Middle frontal gyrus (tissue), 1 donor: ENCODE measurements at regions not wholly inside any gene's neighbourhood (a gene's known extent, or its start where the extent isn't known, plus 50 kb on each side); places are given as distances from the start of the nearest gene placed in this dataset.
"Not testable (repeated sequence)": the region's sequence is repeated elsewhere in the genome, so short reads cannot be mapped to it uniquely, and the experiment has no call there.

Experiments used
- DNase-seq: peaks from one replicate; pipeline ENCODE4 v3.0.0-alpha.2; 2015; ENCODE audit warnings: low spot score; ENCODE audit errors: extremely low spot score

DNA sequence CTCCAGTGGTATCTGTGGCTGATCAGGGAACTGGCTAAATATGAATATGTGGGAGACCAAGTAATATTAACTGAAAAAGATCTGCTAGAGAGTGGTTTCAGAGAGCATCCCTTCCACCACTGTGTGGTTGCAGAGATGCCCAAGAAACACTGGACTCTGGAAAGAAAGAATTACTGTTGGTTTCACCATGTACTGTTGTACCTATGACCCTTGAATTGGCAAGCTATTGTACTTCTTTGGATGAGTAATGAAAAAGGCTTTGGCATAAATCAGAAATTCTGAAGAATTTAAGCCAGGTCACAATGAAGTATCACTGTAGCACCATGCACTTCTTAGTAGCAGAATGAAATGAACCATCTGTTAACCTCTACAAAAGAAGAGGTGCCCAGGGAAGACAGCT lies 134.4 kb upstream of the INTU start:
- DNase-seq: no peak

DNA sequence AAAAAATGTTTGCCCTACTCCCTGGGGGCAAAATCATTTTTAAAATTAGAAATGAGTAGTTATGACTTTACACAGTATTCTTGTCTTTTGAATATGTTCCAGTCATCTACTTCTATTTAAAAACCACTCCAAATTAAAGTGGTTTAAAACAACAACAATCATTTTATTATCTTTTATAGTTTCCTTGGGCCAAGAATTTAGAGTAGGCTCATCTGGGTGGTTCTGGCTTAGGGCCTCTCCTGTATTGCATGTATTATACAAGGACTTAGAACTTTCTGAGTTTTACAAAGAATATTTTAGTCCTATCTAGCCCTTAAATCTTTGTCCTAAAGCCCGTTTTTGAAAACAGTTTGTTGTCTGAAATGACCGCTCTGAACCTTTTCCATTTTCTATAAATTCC lies 132.5 kb upstream of the INTU start:
- DNase-seq: no peak

DNA sequence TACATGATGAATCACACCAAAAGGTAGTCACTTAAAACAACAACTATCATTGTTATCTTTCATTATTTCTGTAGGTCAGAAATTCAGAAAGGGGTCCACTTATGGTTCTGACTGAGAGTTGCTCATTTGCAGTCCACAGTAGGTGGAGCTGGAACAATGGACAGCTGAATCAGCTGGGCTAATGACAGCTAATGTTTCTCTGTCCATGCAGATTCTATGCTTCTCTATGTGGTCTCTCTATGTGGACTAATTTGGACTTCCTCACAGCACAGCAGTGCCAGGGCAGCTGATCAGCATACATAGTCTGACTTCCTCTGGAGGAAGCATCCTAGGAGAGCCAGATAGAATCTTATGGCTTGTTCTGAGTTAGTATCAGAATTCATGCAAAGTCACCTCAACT lies 131.7 kb upstream of the INTU start:
- DNase-seq: no peak

DNA sequence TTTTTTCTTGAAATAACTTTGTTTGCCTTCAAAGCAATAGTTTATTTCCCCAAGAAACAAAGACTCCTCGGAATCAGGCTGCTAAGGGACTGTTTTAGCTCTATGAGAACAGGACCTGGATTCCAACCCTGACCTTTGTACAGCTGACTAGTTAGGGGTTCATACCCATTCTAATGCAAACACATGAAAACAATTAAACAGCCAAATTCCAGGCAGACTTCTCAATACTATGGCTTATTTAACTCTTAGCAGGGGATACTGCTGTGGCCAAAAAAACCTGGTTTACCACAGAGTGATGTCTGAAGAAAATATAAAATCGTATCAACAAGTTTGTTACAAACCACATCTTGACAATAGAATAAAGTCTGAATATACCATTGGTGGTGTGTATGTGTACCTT lies 129.6 kb upstream of the INTU start:
- no peak for DNase-seq

- DNase-seq: no peak
Measured at GRCh38 chr4:127505203-127505602, 127.6 kb upstream of the INTU start.

DNA sequence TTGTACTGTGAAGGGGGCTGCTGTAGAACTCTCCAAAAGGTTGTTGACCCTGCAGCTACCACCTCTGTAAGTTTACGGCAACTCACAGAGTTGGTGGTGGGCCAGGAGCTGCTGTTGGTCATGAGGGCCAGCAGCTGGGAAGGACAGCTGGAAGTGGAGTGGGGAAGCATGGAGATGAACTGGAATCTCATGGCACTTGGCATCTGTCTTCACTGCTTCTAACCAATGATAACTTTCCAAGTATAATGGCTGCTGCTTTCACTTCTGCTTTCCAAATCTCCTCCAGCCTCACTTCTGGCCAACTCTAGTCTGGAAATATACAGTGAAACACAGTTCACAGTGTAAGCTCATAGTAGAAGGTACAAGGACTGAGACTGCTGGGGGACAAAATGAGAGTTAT lies 126.5 kb upstream of the INTU start:
- DNase-seq: no peak

GRCh38 chr4:127509155-127509554 lies 123.6 kb upstream of the INTU start:
- no peak for DNase-seq

DNA sequence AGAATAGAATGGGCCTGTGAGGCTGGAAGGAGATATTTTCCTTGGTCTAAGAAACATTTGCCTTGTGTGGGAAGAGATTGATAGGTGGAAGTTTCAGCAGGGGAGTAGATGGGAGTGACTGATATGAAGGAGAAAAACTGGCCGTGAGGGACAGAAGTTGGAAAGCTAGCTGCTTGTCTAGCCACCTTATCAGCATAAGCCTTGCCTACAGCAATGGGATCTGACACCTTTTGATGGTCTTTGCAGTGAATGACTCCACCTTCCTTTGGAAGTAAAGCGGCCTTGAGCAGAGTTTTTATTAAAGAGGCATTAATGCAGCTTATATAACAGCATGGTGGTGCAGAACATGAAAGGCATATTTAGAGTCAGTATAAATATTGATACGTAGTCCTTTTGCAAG lies 120.1 kb upstream of the INTU start:
- DNase-seq: not testable (repeated sequence)

GRCh38 chr4:127515259-127515658 lies 117.5 kb upstream of the INTU start:
- not testable (repeated sequence) for DNase-seq

GRCh38 chr4:127518046-127518445 lies 114.7 kb upstream of the INTU start:
- DNase-seq: no peak

GRCh38 chr4:127521463-127521862 lies 111.3 kb upstream of the INTU start:
- no peak for DNase-seq

DNA sequence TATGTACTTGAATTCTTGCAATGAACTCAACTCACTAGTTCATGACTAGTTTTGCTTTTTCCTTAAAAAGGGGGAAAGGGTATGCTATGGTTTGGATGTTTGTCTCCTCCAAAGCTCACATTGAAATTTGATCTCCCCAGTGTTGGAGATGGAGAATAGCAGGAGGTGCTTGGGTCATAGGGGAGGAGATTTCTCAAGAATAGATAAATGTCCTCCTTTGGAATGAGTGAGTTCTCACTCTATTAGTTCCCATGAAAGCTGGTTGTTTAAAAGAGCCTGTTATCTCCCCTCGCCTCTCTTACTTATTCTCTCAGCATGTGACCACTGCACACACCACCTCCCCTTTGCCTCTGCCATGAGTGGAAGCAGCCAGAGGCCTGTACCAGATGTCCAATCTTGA lies 109.4 kb upstream of the INTU start:
- DNase-seq: no peak

DNA sequence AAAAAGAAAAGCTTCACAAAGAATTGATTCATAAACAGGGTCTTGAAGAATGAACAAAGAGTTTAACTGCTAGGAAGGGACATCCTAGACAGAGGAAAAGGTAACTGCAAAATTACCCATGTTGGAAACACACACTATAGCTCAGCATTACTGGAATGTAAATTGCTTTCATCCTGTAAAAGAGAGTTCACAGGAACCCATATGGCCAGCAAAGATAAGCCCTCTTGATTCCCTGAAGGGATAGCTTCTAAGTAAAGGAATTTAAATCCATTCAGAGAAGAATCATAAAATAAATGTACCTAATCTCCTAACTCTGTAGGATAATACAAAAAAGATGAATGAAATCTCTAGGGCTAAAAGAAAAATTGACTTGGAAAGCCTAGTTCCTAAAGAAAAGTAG lies 107.1 kb upstream of the INTU start:
- DNase-seq: no peak

- no peak for DNase-seq
Measured at GRCh38 chr4:127528302-127528701, 104.5 kb upstream of the INTU start.

DNA sequence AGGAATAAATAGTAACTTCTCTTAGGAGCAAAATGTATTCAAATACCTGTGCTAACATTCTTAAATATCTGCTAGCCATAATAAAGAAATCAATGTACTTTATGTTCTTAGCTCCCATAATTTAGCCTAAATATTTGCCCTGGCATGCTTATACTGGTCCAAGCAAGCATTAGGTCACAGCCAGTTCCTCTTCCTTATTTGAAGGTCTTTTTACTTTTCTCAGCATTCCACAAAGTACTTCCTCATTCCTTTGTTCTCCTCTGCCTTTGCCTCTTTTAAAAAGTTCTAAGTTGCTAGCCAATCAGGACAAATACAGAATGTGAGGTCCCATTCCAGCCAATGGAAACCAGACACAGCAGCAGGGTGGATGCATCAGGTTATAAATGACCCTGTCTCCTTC lies 102.9 kb upstream of the INTU start:
- DNase-seq: not testable (repeated sequence)

- DNase-seq: no peak
Measured at GRCh38 chr4:127533028-127533700, 99.6 kb upstream of the INTU start.

DNA sequence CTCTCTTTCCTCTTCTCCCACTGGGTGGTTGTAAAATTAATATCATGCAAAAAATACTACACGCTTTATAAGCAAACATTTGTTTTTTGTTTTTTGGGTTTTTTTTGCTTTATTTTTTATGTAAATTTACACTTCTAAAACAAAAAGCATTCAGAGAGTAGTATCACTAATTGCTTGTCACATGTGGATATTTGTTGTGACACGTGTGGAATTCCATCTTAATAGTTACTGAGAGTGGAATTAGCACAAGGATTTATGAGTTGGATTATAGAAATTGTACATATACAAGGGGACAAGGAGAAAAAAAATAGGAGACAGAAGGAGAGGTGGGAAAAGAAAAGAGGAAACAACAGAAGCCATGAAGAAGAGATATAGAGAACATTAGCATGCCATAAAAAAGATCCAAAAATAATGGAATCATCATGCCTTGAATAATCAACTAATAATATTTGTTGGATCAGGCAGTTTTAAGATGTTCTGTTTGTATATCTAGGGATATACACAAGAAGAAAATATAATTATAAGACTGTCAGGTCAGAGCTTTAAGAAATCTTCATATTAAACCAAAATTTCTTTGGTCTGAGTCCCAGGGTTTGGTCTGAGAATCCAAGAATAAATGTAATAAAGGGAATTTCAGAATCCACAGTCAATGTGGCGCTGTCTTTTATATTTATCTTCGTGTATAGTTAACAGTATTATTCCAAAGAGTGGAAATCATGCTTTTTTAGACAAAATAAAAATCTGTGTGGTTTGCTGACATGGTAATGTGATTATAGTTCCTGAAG lies 98.5 kb upstream of the INTU start:
- DNase-seq: no peak

DNA sequence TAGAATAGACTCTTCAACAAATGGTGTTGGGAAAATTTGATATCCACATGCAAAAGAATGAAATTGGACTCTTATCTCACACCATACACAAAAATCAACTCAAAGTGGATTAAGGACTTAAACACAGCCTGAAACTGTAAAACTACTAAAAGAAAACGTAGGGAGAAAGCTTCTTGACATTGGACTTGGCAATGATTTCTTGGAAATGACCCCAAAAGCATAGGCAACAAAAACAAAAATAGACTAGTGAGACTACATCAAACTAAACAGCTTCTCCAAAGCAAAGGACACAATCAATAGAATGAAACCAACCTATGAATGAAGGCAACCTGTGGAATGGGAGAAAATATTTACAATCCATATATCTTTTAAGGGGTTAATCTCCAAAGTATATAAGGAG lies 94.7 kb upstream of the INTU start:
- DNase-seq: no peak

DNA sequence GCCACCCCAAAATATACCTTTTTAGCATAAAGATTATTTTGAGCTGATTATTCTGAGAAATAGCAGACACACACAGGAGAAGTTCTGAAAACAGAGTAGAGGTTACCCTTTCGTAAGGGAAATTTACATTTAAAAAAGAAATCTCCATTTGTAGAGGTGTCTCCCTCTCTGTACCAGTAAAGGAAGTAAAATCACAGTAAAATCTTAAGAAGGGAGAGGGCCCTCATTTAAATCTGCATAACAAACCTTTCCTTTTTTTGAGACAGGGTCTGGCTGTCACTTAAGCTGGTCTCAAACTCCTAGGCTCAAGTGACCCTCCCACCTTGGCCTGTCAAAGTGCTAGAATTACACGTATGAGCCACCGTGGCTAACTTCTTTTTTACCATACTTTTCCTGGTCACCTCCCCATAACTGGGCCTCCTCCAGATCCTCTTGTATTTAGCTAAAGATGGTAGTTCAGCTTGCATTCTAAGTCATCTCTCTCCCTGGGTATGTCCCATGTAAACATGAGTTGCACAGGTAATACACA lies 92.2 kb upstream of the INTU start:
- no peak for DNase-seq

DNA sequence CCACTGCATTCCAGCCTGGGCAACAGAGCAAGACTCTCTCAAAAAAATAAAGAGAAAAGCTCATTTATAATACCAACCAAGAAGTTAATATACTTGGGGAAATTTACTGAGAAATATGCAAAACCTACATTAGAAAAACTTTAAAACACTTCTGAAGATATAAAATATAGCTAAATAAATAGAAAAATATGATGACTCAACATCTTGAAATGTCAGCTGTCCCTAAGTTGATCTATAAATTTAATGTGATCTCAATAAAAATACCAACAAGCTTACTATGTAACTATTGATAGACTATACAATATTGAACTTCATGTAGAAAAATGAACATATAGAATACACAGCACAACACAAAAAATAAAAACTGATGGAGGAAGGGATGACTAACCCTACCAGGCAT lies 87.5 kb upstream of the INTU start:
- no peak for DNase-seq

GRCh38 chr4:127548990-127549925 lies 83.5 kb upstream of the INTU start:
- no peak for DNase-seq

DNA sequence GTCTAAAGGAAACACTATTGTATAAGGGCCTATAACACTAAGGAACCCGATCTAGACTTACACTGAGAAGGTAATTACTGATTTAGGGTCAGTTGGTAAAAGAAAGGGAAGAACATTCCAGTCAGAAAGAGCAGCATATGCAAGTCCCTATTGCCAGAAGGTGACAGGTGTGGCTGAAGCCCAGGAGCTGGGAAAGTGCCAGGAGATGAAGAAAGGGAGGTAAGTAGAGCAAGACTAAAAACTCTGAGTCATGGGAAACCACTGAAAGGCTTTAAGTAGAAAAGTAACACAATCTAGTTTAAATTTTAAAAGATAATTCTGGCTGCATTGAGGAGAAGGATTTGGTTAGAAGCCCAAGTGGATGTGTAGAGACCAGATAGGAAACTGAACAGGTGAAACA lies 77.7 kb upstream of the INTU start:
- DNase-seq: no peak
